GM10248 (cell line): ENCODE measurements at regions not wholly inside any gene's neighbourhood (a gene's known extent, or its start where the extent isn't known, plus 50 kb on each side); places are given as distances from the start of the nearest gene placed in this dataset.

ENCODE experiments used
- CTCF ChIA-PET: fragments of 300-600 bp; sonication (Branson Sonifier 250); formaldehyde crosslinking; extraction: SDS; loops from one replicate; lab custom pipeline; 2021; ENCODE audit warnings: antibody characterized with exemption; lab: Yijun Ruan, JAX
- POLR2A ChIA-PET: fragments of 350-650 bp; sonication (Branson Sonifier 250); formaldehyde crosslinking; extraction: SDS; loops from one replicate; lab custom pipeline; 2020; ENCODE audit warnings: antibody characterized with exemption; lab: Yijun Ruan, JAX
- DNase-seq: peaks from one replicate; pipeline ENCODE4 v3.0.0; 2012; ENCODE audit errors: extremely low spot score
- CTCF ChIP-seq: IDR thresholded peaks from 2 replicates; pipeline ENCODE4 v1.5.1; 2012; ENCODE audit warnings: mild to moderate bottlenecking, low read depth; ENCODE audit errors: extremely low read depth, missing control alignments, control extremely low read depth

- no peak for DNase-seq
- TF ChIP-seq CTCF, result no peak
- ChIA-PET POLR2A (no interaction called here), CTCF (interaction anchor here (0.9 kb wide), 1 partner anchor 77 kb away, joined by 3 read pairs; no protein-coding TSS in a partner anchor)
Measured at GRCh38 chr6:21409231-21409630, 184.3 kb upstream of the SOX4 start.

- DNase-seq, result no peak
- ChIA-PET CTCF (interaction anchor here (1.2 kb wide), 1 partner anchor 118 kb away, joined by 3 read pairs; no protein-coding TSS in a partner anchor), POLR2A (no interaction called here)
- no peak for TF ChIP-seq CTCF
Measured at GRCh38 chr6:21413428-21413827, 180.1 kb upstream of the SOX4 start.

- no peak for TF ChIP-seq CTCF
- ChIA-PET CTCF (interaction anchor here (1.2 kb wide), 1 partner anchor 117 kb away, joined by 3 read pairs; no protein-coding TSS in a partner anchor), POLR2A (no interaction called here)
- DNase-seq, result no peak
Measured at GRCh38 chr6:21414065-21414464, 179.5 kb upstream of the SOX4 start.

- no peak for DNase-seq
- TF ChIP-seq CTCF, result no peak
- ChIA-PET CTCF (interaction anchor here (1.1 kb wide), 1 partner anchor 10 kb away, joined by 3 read pairs; no protein-coding TSS in a partner anchor), POLR2A (no interaction called here)
Measured at GRCh38 chr6:21420146-21420878, 173.2 kb upstream of the SOX4 start.

- POLR2A ChIA-PET, result no interaction called here
- no peak for TF ChIP-seq CTCF
- DNase-seq, result no peak
- CTCF ChIA-PET, result interaction anchor here (1.1 kb wide), 1 partner anchor 10 kb away, joined by 3 read pairs; no protein-coding TSS in a partner anchor
Measured at GRCh38 chr6:21420926-21421325, 172.6 kb upstream of the SOX4 start.

GRCh38 chr6:21423106-21423854, 170.3 kb upstream of the SOX4 start:
- no peak for DNase-seq
- ChIA-PET POLR2A (no interaction called here), CTCF (no interaction called here)
- no peak for TF ChIP-seq CTCF
